Kasumi-1 (cell line): ENCODE measurements at regions not wholly inside any gene's neighbourhood (a gene's known extent, or its start where the extent isn't known, plus 50 kb on each side); places are given as distances from the start of the nearest gene placed in this dataset.
"Not testable (repeated sequence)": the region's sequence is repeated elsewhere in the genome, so short reads cannot be mapped to it uniquely, and the experiment has no call there.

Experiments used
- DNase-seq, 2 experiments: peaks; one replicate each; lab custom pipeline; 2025; lab: John Stamatoyannopoulos, UW

DNA sequence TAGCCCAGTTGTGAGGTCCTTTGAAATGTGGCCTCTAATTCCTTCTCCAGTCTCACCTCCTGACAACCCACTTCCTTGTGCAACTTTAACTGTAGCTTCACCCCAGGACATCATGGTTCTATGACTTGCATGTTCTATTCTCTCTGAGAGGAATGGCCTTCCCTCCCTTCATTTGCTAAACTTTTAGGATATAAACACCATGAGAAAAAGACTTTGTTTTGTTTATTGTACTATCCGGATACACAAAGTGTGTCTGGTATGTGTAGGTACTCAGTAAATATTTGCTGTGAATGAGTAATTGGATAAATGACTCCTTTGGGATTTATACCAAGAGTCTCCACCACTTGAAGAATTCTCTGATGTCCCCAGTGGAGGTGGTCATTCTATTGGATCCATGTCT, 547.6 kb downstream of the INSC start:
- DNase-seq = no peak

DNA sequence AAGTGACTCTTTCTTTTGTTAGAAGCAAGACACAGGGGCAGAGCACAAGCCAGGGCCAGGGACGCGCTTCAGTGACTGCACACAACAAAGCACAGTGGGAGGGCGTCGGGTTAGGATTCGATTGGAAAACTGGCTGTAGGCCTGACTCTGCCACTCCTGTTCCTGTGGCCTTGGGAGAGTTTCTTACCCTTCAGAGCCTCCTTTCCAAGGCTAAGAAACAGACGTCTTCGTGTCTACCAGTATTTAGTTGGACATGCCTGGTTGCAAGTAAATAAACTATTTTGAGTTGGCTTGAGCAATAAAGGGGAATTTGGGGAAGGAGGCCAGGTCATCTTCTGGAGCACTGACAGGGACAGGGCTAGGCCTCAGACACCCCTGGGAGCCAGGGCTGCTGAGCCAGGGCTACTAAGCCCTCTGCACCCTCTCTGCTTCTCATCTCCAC, 549.1 kb downstream of the INSC start:
- no peak for DNase-seq

DNA sequence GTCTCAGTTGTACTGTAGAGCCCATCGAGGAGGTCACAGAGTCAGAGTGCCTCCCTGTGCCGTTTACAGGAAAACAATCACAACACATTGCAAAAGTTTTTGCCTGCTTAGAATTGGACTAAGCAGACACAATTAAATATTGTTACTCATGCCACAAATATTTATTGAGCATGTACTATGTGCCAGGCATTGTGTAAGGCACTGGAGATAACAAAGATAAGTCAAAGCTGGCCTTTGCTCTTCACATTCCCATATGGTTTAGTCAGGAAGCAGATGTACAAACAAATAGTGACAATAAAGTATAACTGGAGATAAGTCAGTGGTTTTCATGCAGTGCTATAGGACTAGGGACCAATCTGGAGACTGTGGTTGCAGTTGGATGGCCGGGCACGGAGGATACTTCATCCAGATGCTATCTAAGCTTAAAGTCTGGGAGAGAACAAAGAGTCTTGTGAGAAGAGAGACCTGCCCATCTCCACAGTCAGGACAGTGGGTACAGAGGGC, 550.7 kb downstream of the INSC start:
- no peak for DNase-seq

DNA sequence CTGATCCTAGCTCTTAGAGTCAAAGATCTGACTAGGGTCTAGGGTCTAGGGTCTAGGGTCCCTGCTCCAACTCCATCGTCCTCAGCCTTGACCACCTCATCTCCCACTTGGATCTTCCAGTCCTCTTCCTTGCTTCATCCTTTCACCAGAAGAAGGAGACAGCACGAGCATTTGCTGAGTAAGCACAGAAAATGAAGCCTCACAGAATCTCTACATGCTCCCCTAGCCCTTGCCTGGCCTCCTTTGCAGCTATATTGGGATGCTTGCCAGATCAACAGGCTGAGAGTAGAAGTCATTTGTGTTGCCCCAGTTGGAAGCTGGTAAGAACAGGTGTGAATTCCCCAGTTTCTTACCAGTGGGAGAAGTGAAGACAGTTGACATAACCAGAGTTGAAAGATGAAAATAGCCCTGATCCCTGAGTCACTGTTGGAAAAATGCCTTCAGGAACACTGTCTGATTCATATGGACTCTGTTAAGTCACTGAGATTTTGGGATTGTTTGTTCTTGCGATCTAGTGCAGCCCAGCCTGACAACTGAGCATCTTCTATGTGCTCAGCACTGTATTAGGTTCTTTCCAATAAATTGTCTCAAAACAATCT, 552.5 kb downstream of the INSC start:
- DNase-seq = no peak

DNA sequence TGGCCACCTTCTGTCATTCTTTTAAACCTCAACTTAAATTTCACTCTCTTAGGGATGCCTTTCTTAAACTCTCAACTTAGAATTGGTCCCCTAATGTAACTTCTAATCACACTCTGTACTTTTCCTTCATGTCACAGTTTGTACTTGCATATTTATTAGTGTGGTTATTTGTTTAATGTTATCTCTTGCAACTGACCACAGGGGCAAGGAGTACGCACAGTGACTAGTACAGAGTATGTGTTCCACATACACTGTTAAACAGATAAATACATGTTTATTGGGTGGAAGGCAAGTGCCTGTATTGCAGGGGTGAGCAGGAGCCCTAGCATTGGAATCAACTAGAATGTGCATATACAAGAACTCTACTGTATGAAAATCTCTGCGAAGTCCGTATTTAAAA, 554.0 kb downstream of the INSC start:
- DNase-seq = no peak

DNA sequence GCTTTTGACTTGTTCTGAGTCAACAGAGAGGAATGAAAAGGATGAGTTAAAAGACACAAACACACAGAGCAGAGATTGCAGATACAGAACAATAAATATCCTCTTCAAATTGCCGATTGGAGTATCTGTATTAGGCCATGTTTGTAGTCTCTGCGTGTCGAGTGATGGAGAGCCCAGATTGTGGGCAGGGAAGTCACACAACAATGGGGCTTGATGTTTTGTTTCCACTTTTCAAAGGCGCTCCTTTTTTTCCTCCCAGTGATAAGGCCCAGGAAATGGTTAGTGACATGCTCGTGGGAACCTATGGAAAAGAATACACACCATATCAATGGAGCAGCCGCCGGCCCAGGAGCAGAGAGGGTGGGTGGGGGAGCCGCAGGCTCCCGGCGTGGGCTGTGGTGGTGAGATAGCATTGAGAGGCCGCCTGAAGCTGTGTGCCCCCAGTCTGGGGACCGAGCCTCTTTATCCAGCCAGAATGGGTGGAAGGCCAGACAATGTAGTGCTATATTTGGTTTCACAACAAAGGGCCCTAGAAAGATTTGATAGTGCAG, 555.9 kb downstream of the INSC start:
- DNase-seq = no peak

DNA sequence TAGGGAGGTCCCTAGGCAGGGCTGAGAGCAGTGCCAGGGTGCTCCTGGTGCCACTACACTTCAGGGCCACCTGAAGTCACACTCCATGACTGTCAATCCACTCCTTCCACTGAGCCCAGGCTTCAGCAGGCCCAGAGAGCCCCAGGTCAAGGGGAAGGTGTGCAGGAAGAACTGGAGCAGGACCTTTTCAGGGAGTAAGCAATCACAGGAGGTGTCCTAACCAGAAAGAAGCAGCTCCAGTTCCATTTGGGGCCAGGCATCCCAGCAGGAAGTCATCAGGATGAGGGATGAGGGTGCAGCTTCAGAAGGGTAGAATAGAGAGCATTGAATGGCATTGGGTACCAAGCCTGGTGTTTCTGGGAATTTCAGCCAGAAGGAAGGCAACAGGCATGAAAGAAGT, 556.5 kb downstream of the INSC start:
- no peak for DNase-seq

DNA sequence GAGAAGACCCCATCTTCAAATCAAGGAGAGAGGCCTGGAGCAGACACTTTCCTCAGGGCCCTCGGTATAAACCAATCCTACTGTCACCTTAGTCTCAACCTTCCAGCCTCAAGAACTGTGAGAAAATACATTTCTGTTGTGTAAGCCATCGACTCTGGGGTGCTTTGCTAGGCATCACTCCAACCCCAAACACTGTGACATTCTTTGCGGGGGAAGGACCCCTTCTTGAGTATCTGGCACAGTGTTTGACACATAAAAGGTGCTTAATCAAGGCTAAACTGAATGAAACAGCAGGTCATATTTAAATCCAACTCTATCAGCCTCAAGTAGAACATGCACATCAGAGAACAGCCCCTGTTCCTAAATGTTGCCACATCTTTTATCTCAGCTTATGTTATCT, 558.1 kb downstream of the INSC start:
- no peak for DNase-seq

DNA sequence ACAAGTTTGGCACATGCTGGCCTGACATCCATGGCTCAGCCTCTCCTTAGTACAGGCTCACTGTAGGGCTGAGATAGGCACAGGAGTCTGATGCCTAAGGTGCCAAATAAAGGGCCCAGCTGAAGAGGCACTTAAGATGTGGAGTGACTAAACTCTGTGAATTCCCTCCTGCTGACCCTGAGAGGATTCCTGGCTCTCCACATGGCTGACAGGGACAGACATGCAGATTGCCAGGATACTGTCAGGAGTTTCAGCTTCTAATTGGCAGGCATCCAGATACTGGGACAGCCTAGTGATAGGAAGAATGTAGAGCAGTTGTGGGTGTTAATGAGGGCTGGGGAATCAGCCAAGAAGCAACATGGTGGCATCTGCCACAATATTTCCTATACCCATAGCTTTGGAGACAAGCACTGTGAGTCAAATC, 558.7 kb downstream of the INSC start:
- DNase-seq = no peak

DNA sequence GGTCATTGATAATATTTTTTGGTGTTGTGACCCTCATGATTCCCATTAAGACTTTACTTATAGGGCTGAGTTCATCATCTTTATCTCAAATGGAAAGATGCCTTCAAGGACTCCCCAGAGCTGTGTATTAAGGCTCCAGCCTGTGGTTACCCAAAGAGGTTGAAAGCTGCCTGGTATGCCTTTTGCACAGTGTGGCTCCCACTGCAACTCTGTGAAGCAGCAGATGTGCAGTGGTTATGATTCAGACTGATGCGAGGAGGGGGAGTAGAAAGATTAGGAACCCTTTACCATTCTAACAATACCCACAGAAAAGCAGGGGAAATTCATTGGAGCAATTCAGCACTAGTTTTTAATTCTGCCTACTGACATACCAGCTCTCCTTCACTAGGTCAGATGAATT, 560.0 kb downstream of the INSC start:
- DNase-seq = no peak

DNA sequence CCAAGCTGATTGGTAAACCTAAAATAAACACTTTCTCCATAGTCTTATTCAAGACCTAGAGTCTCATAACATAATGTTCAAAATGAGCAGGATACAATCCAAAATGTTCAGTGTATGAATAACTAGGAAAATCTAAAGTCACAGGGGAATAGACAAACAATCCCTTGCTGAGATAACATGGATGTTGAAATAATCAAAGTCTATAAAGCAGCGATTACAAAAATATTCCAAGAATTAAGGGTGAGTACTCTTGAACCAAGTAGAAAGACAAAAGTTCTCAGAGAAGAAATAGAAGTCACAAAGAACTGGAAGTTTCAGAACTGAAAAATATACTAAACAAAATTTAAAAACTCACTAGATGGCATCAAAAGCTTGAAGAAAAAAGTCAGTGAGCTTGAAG, 561.0 kb downstream of the INSC start:
- no peak for DNase-seq

DNA sequence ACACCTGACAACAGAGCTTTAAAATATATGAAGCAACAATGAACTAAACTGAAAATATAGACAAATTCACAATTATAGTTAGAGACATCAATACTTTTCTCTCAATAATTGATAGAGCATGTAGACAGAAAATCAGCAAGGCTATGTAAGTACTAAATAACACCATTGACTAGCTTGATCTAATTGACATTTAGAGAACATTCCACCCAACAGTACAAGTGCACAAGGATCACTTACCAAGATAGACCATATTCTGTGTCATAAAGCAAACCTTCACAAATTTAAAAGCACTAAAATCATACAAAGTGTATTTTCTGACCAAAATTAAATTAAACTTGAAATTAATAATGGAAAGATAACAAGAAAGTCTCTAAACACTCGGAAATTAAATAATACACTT, 562.5 kb downstream of the INSC start:
- DNase-seq = no peak

DNA sequence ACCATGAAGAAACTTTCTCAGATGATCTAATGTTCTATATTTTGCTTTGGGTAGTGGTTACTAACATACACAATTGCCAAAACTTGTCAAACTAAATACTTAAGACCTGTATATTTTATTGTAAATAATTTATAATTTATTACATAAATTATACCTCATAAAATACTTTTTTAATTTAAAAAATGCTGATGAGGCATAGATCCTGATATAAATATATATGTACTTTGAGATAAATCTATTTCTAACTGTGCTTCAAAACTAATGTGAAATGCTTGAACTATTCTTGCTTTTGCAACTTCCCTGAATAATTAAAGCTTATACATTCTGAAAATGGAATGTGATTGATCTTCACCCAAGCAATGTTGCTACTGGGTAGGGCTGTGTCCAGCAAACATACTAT, 568.8 kb downstream of the INSC start:
- no peak for DNase-seq

DNA sequence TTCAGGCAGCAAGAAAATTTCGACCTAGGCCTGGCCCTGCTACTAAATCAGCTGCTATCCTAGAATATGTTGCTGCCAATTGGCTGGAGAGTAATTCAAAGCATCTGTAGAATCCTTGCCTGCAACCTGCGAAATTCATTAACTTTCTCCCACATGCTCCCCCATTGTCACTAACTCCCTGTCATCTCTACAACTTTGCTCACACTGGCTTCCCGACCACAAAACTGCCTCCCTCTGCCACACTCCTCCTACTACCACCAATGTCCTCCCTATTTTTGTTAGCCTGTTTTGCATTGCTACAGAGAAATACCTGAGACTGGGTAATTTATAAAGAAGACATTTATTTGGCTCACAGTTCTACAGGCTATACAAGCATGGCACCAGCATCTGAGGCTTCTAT, 570.6 kb downstream of the INSC start:
- no peak for DNase-seq

DNA sequence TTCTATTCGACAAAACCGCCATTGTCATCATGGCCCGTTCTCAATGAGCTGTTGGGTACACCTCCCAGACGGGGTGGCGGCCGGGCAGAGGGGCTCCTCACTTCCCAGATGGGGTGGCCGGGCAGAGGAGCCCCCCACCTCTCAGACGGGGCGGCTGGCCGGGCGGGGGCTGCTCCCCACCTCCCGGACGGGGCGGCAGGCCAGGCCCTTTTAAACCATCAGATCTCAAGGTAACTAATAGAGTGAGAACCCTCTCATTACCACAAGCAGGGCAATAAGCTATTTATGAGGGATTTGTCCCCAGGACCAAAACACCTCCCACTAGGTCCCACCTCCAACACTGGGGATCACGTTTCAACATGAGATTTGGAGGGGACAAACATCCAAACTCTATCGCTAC, 571.5 kb downstream of the INSC start:
- DNase-seq = not testable (repeated sequence)

DNA sequence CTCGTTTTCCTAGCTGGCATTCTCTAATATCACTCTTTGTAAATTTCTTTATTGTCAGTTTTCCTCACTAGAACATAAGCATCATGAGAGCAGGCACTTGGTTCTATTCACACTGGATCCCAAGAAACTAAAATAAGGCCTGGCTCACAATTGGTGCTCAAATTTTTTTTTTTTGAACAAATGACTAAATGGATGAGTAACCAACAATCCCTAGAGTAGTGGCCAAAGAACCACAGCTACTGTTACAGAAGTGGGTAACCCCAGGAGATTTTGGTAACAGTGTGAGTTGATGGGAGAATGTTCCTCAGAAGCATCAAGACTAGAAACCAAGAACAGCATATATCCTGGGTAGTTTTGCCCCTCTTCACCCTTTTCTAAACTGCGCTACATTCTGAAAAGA, 572.6 kb downstream of the INSC start:
- DNase-seq = no peak

DNA sequence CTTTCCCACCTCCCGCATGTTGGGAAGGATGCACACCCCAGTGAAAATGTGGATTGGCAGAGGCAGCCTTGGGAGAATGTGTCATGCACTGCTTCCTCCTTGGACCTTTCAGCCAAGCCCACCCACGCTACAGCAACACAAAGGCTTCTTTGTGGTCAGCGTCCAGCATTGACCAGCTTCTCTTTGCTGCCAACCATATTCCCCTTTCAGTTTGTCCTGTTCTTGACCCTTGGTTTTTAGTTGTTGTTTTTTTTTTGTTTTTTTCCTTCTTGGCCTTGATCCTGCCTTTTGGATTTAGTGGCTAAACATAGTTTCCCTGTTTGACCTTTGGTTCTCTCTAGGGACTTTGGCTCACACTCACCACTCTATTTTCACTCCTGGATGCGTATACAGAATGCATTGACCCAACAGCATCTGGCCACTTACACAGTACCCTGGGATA, 573.6 kb downstream of the INSC start:
- no peak for DNase-seq

DNA sequence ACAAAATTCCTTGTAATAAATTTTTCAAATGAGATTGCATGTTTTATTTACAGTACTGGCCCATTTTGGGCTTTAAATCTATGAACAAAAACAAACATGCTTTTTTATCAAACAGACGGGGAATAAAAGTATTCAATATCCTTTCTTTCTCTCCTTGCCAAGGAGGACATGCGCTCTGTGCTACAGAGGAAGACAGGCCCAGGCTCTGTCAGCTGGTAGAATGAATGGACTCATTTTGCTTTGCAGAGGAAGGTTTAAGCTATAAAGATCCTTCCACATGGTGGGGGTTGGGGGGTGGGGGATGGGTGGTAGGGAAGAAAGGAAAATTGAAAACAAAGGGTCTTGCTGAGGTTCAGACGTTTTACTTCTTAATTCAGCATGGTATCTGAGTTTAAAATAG, 575.6 kb downstream of the INSC start:
- DNase-seq = no peak

DNA sequence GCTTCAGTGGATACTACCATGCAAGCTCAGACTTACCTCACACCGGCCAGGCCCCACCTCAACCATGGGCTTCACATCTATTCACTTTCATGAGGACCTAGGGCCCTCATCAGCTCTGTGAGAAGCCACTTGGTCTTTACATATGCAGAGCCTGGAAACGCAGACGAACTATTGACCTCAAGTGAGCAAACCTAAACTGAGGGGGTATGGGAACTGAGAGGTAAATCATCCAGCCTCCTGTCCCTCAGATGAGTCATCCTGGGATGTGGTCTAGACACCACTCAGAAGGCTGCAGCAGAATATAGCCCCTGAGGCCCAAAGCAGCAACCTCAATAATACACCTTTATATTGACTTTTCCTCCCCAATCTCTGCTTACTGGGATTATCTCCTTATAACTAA, 578.0 kb downstream of the INSC start:
- no peak for DNase-seq

DNA sequence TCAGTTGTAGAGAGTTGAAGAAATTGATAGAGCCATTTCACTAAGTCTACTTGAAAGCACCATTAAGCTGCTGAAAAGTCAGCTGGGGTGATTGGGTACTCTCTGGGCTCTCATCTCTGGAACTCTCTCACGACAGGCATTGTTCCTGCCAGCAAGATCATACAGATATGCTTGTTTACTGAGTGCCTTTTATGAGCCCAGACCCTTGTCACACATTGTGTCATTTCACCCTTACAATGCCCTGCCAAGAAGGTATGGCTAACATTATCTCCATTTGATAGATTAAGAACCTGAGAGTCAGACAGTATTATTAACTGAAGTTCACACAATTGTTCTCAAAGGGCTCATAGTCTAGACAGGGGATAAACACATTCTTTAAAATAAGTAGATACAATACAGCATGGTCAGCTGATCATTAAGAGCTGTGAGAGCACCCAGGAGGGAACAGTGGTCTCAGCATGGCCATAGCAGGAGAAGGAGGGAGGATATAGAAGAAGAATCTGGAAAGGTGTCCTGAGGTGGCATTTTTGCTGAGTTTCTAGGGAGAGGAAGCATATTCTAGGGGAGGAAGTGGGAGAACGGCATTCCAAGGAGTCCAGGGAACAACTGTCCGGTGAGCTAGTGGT, 580.5 kb downstream of the INSC start:
- DNase-seq = no peak

DNA sequence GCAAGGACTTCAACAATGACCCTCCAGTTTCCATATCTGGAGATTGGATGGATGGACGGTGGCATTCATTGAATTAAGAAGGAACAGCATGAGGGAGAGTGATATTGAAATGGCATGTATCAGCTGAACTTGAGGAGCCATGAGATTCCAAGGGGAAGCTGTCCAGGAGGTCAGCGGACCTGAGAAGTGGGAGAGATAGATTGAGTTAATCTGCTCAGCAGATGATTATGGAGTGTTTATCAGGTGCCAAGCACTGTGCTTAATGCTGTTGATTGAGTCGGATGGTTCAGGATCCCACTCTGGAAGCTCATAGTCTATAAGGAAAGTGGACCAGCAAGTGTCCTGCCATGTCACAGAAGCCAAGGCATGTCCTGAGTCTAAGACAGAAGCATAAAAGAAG, 581.3 kb downstream of the INSC start:
- DNase-seq = no peak

DNA sequence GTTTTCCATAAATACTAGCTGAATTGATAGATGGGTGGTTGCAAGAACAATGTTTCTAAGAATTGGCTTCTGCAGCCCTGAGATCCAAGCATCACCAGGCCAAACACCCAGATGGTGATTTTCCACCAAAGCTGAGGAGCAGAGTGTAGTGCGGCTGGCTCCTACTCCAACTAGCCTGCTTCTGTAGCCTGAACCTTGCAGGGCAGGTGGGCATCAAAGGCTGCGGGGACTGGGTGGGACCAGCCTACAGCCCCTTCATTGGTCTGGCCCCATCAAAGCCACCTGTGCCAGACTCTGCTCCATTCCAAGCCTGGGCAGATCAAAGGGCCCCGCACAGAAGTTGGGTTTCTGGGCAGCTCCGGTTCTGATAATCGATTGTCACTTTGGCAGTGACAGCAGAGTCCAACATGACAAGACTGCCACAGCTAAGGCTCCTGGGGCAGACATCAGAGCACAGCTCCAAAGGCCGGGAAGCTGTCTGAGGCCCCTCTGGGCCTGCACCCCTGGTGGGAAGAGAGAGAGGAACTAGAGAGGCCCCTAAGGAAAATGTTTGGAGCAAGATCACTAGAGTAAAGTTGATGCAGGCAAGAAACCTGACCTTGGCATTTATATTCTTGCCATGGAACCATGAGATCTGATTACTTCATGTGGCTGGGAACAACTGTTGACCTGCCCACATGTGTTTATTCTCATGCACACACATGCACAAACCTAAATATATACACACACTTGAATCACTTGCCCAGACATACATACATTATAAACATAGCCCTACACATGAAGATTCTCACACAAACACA, 582.9 kb downstream of the INSC start:
- no peak for DNase-seq

DNA sequence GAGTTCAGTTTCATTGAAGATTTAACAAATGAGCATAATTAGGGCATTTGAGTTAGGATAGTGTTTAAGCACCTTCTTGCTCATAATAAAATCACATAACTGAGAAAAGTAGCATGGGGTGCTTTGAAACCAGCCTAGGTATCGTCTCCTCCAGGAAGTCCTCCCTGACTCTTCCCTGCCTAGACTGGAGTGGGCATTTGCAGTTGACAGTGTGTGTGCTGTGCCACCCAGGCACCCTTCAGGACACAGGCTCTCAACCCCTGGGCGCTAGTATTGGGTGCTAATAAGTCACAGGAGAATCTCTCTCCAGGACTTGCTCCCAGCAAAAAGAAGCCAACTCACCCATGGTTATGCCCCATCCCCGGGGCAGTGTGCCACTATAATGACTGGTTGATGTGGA, 584.1 kb downstream of the INSC start:
- DNase-seq = no peak
